Activated CD4-positive, alpha-beta T cell treated with anti-CD3 and anti-CD28 coated beads, Interleukin-2, amount 50 U/mL, for 48 hours (primary cell): ENCODE measurements at regions not wholly inside any gene's neighbourhood (a gene's known extent, or its start where the extent isn't known, plus 50 kb on each side); places are given as distances from the start of the nearest gene placed in this dataset.
"Not testable (repeated sequence)": the region's sequence is repeated elsewhere in the genome, so short reads cannot be mapped to it uniquely, and the experiment has no call there.

Source experiments
- DNase-seq, 2 experiments: peaks; one replicate each; pipeline ENCODE4 v3.0.0-alpha.2; 2020

GRCh38 chr3:188003188-188004171, 150.5 kb upstream of the LPP start:
- DNase-seq, result no peak

DNA sequence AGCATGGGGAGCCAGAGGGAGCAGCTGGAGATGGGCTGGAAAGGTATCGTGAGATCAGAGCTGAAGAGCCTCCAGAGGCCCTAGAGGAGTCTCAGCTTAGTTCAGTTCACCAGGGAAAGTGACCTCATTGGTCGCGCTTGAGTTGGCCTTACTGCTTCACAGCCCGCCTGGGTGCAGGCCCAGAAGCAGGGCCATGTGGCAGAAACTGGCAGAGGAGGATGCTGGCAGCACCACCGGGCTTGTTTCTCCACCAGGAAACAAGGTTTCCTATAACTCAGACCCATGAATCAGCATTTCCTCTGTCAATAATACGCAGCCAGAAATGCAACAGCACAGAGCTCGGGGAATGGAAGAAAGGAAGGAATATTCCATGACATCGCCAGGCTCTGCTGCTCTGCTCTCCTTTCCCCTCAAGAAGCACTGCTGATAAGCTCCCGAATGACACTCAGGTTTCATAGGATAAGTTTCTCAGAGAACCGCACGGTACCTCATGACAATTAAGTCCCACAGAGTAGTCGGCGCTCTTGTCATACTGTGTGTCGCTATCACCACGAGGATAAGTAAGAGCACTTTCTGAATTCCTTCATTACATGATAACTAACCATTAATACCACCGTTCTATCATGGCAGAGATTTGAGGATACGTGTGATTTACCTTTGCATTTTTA, 147.1 kb upstream of the LPP start:
- DNase-seq, result no peak

- no peak for DNase-seq
Measured at GRCh38 chr3:188007897-188008296, 146.1 kb upstream of the LPP start.

DNA sequence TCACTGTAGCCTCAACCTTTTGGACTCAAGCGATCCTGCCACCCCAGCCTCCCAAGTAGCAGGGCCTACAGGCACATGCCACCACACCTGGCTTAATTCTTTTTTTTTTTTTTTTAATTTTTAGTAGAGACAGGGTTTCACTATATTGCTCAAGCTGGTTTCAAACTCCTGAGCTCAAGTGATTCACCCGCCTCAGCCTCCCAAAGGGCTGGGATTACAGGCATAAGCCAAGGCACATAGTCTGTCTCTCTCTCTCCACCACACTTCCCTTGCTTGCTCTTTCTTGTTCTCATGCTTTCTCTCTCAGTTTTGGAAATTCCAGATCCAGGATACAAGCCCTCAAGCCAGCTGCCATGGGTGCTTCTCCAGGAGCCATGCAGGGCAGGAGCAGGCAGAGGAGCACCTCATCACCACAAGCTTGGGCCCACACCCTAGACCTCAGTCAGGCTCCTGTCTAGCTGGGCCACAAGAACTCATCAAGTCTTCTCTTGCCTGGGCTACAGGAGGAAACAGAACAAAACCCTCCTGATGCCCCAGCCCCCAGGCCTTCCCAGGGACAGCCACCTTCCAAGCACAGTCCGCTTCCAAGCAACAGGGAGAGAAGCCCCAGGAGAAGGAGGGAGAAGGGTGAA, 145.3 kb upstream of the LPP start:
- DNase-seq, result no peak

- DNase-seq, result no peak
Measured at GRCh38 chr3:188010478-188010877, 143.5 kb upstream of the LPP start.

DNA sequence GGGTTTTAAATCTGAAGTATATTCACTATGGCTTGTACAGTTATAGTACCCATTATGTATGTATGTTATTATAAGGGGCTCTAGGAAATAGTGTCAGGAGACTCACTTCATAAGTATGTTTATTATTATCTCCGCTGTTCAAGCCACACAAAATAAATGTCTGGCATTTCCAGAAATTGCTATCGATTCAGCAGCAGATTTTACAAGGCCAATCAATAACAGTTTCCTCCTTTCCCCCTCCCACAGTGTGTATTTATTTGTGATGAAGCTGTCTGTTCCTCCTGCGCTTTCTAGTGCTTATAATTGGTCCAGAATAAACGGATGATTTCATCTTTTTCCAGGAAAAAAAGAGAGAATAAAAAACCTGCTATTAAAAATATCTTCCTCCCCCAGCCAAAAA, 134.2 kb upstream of the LPP start:
- DNase-seq, result no peak

- DNase-seq, result no peak
Measured at GRCh38 chr3:188021041-188021440, 132.9 kb upstream of the LPP start.

DNA sequence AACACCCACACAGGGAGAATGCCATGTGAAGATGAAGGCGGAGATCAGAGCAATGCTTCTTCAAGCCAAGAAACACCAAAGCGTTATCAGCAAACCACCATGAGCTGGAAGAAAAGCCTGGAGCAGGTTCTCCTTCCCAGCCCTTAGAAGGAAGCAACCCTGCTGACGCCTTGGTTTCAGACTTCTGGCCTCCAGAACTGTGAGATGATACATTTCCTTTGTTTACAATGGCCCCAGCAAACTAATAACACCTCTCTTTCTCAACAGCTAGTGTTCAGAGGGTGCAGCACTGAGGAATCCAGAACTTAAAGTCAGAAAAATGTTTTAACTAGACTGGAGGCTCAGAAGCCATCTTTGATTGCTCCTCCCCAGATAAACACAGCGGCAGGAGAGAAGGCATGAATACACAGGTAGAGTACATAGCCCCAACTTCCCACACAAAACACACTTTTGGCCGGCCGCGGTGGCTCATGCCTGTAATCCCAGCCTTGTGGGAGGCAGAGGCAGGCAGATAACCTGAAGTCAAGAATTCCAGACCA, 132.4 kb upstream of the LPP start:
- no peak for DNase-seq

- not testable (repeated sequence) for DNase-seq
Measured at GRCh38 chr3:188022902-188023301, 131.1 kb upstream of the LPP start.

DNA sequence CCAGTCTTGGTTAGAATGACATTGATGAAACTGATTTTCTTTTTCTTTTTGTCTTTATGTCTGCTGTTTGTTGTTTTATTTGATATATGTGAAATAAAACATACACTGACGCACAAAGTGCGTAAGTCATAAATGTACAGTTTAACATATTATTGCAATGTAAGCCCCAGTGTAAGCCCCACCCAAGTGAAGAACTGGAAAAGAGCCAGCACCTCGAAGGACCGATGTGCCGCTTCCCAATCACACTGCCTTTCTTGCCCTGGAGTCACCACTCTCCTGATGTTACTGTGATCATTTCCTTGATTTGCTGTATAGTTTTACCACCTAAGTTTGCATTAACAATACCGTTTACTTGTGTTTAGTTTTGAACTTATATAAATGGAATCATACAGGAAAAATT, 128.4 kb upstream of the LPP start:
- no peak for DNase-seq

DNA sequence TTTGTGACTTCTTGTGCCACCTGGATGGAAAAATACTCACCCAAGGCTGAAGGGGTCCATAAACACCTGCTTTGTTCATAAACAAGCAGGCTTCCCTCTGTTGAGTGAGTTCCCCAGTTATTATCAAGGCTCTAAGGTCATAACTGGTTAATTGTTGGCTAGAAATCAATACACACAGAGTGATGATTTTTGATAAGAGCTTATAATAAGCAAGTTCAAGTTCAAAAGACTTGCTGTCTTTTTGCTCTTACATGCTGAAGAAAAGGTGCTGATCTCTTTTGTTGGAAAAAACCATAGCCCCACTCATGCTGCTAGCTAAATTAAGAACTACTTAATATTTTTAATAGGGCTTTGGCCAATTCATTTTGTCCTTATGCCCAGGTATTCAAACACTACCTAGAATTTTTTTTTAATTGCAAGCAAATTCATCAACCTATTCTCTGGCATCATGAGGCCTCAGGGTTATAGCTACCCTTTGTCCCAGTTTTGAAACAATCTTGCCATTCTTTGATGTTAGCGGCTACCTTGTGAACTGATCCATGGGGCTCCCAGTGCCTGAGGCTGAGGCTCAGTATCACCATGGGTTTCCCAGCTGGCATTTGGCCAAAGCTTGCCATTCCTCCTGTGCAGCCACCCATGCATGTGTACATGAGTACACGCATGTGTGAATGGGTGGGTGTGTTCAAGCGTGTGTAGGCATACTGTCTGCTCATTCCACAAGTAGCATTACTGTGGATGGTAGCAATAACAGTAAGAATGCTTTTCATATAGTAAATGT, 127.6 kb upstream of the LPP start:
- no peak for DNase-seq

DNA sequence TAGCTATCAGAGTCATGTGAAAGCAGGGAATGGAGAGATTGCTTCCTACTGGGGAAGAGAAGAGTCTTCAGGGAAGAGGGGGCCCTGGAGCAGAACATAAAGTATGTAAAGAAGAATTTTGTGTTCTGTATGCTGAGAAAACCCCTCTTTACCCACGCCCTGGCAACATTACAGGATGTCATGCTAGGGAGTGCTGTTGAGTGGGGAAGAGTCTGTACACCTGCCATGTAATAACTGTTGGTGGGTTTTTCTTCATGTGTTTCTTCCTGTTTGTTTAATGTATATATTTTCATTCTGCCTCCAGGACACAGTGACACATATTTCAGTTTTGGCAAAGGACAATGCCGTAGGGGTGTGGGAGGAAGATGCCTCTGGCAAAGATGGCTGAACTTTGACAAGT, 122.8 kb upstream of the LPP start:
- DNase-seq, result no peak

- no peak for DNase-seq
Measured at GRCh38 chr3:188034989-188035388, 119.0 kb upstream of the LPP start.

DNA sequence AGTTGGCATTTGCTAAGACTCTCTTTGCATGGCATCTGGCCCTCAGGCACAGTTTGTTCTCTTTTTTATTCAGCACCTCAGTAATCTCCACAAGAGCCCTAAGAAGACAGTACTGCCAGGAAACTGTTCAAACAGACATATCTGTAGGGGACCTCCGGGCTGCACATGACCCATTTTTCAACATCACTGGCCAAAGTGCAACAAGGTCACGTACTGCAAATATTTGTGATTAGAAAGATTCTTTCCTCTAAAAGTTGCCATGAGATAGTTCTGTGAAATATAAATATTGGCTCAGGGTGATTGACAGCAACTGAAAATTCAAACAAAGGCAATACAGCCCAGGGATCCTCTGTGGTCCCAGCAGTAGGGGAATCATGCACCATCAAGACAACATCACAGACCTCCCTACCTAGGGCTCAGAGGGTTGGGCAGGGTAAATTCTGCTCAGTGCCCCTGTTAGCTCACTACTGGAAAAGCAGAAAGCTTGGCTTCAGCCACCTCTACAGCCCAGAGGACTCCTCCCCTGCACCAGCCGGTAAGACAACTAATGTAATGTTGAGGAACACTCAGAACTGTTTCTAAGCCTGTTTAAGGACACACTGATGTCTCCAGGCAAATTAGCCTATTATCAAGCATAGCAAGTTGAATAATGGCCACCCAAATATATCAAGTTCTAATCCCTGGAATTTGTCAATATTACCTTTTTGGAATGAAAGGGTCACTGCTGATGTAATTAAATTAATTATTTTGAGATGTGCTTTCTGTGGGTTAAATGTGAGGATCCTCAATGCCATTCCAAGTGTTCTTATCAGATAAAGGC, 117.4 kb upstream of the LPP start:
- DNase-seq, result no peak

DNA sequence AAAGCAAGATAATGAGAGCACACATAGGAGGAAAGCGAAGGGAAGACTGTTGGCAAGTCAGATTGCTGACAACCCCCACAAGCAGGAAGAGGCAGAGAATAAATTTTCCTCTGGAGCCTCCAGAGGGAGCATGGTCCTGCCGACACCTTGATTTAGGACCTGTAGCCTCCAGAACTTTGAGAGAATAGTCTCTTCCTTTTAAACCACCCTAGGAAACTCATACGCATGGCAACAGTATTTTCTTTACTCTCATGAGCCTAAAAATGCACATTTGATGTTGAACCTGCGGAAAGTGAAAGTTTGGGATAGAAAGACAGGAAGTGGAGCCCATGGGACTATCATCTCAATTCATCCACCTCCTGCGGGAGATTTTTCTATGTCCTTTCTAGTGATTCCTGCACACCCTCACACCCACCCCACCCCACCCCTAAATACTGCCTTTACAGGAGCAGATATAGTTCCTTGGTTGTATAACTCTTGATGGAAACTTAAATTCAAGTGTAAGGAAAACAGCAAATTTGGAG, 116.7 kb upstream of the LPP start:
- no peak for DNase-seq

DNA sequence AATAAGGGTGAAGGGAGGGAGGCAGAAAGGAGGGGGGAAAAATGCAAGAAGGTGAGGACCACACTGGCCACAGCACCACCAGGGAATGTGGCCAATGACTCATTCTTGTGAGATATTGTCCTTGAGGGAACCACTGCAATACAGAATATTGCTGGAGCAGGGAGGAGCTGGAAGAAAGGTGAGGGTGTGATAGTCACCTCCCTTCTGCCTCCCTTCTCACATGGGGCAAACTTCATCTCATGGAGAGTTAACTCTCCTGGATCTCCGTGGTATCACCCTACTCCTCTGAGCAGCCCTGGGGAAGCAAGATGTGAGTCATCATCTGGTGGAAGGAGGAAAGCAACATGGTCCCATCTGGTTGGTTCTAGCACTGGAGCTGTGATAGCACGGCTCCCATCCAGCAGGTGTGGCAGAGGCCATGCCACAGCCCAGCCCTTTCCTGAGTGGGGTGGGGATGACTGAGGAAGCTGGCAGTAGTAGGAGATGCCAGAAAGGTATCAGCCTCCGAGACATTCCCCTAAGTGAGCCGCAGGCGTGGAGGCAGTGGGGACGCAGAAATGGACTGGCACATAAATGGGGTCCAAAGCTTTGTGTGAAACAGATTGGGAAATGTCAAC, 115.9 kb upstream of the LPP start:
- no peak for DNase-seq

DNA sequence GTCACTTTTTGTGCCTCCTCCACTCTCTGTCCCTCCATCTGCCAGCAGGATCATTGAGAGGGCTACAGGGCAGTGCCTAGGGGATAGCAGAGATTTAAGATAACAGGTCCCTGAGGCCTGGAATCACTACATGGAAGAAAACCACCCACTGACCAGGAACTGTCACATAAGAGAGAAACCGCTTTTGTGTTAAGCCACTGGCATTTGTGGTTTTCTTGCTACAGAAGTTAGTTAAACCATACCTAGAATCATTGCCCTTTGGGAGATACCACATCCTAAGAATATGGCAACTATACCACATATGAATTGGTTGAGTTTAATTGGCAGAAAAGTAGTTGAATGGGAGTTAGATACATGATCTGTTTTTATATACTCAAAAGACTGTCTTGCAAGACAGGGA, 112.8 kb upstream of the LPP start:
- no peak for DNase-seq

- DNase-seq, result no peak
Measured at GRCh38 chr3:188041895-188042294, 112.1 kb upstream of the LPP start.

DNA sequence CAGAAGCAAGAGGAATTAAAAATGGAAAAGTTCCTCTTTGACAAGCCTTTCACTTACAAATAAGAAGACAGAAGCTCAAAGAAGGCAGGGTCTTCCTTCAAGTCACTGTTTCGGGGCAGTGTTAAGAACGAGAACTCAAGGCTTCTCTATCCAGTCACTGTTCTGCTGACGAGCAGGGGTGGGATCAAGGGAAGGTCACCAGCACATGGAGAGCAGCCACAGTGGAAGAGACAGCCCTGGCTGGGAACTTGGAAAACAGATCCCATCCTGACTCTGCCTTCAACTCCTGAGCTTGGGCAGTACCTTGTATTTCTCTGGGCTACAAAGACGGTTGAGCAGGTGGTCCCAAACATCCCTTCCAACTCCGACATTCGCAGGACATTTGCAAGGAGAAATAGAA, 111.5 kb upstream of the LPP start:
- no peak for DNase-seq

- DNase-seq, result no peak
Measured at GRCh38 chr3:188043891-188044290, 110.1 kb upstream of the LPP start.

DNA sequence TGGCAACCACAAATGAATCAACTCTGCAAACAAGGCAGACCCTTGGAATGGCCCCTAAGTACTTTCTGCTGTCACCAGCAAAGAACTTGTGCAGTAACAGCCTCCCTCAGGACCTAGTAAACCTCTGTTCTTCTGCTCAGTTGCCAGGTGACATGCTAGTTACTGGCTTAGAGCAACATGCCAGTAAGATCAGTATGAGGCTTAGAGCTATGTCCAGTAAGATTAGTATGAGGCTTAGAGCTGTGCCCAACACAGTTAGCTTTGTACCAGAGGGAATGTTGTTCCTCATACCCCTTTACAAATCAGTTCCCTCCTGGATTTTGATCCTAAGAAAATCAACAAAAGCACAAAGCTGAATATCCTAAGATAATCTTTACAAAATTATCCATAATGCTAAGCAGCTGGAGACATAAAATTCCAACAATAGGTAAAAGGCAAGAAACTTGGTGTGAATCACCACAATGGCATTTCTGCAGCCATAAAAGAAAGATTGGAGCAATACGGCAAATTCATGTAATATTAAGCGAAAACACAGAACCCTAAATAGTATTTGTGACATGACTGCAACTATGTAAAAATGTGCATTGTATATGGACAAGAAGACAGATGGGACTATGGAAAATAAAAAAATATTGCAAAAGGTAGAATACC, 107.3 kb upstream of the LPP start:
- no peak for DNase-seq
